ENCODE measurements at regions not wholly inside any gene's neighbourhood (a gene's known extent, or its start where the extent isn't known, plus 50 kb on each side); places are given as distances from the start of the nearest gene placed in this dataset.

DNA sequence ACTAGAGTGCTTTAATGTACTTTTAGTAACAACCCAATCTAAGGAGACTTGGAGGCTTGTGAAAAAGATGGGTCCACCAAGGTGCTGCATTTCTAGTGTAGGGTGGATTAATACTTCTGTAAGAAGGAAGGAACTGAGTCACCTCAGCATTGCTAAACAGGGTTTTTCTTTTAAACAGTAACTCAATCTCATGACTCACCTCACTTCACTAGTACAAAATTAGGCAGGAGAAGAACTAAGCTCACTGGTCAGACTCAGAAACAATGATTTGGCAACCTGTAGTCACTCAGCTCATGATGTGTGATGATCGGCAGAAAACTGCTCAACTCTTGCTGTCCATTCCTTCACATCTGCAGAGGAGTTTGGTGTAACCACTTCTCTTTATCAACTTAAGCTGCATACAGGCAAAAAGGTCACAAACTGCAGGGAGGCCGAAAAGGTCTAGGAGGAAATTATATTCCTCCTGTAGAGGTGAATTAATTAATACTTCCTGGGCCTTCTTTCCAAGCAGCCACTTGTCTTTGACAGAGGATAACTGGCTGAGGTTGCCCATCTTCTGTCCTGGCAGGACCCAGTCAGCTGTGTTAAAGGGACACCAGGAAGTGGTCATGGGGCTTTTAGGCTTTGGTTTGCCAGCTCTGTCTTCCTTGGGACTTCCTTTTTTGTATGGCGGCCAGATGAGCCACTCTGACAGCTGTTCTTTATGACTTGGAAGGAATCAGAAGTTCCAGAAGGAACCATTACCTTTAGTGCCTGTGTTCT, 466.9 kb downstream of the FUT8 start:
- no peaks in the 10 kb centered on the region for H3K27me3 ChIP-seq
- H3K27ac ChIP-seq = no peak overlapping the region
- TF ChIP-seq, protein P1, sequence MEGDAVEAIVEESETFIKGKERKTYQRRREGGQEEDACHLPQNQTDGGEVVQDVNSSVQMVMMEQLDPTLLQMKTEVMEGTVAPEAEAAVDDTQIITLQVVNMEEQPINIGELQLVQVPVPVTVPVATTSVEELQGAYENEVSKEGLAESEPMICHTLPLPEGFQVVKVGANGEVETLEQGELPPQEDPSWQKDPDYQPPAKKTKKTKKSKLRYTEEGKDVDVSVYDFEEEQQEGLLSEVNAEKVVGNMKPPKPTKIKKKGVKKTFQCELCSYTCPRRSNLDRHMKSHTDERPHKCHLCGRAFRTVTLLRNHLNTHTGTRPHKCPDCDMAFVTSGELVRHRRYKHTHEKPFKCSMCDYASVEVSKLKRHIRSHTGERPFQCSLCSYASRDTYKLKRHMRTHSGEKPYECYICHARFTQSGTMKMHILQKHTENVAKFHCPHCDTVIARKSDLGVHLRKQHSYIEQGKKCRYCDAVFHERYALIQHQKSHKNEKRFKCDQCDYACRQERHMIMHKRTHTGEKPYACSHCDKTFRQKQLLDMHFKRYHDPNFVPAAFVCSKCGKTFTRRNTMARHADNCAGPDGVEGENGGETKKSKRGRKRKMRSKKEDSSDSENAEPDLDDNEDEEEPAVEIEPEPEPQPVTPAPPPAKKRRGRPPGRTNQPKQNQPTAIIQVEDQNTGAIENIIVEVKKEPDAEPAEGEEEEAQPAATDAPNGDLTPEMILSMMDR (IDR thresholded peaks at IDR 0.05) = no peak
- TF ChIP-seq POLR2A (IDR thresholded peaks at IDR 0.05) = no peak
- ATAC-seq = no peak
- 65 to 81% (median 77%) methylated on average over 3 of the region's 3 CpGs for WGBS, 4 donors
- H3K36me3 ChIP-seq = no peaks in the 10 kb centered on the region
- no peaks in the 10 kb centered on the region for H3K4me1 ChIP-seq
- peaks cover 0 to 17% (median 0%) of the 10 kb centered on the region in 12 donors for H3K9me3 ChIP-seq
- H3K4me3 ChIP-seq = no peak overlapping the region
- intact Hi-C loops (cut with DNase I) = no loop called here
- no peak for DNase-seq

DNA sequence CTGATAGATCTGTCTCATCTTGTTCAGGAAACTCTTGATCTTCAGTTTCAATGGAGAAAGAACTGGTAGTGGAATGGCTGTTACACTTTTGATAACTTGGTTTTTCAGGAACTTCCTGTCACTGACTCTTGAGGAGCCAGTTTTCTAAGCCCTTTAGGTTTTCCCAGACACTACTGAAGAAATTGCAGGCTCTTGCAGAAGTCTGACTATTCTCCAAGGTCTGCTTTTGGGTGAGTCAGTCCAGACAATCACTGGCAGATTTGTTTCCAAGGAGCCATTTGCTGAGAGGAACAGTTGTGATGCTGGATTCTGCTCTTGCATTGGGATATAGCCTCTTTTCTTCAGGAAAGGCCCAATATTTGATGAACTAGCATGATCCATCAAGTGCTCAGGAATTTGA, 468.0 kb downstream of the FUT8 start:
- peaks cover 0 to 17% (median 0%) of the 10 kb centered on the region in 12 donors for H3K9me3 ChIP-seq
- H3K27me3 ChIP-seq = peaks cover 0 to 2% (median 0%) of the 10 kb centered on the region in 9 donors
- H3K4me1 ChIP-seq = no peaks in the 10 kb centered on the region
- H3K4me3 ChIP-seq = no peak overlapping the region
- ATAC-seq (no peak), DNase-seq (no peak)
- H3K36me3 ChIP-seq = no peaks in the 10 kb centered on the region
- intact Hi-C loops (cut with DNase I) = no loop called here
- TF ChIP-seq, protein P1 (IDR thresholded peaks at IDR 0.05) = no peak
- no peak for TF ChIP-seq POLR2A (IDR thresholded peaks at IDR 0.05)
- H3K27ac ChIP-seq = no peak overlapping the region

DNA sequence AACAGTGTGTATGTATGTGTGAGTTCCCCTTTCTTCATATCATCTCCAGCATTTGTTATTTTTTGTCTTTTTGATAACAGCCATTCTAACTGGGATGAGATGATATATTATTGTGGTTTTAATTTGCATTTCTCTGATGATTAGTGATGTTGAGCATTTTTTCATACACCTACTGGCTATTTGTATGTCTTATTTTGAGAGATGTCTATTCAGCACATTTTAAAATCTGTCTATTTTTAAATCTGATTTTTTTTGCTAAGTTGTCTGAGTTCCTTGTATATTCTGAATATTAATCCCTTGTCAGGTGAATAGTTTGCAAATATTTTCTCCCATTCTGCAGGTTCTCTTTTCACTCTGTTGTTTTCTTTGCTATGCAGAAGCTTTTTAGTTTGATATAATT, 469.1 kb downstream of the FUT8 start:
- no peaks in the 10 kb centered on the region for H3K4me1 ChIP-seq
- H3K36me3 ChIP-seq = no peaks in the 10 kb centered on the region
- intact Hi-C loops (cut with DNase I) = no loop called here
- TF ChIP-seq, protein P1 (IDR thresholded peaks at IDR 0.05) = no peak
- TF ChIP-seq POLR2A (IDR thresholded peaks at IDR 0.05) = no peak
- ATAC-seq (no peak), DNase-seq (no peak)
- H3K27ac ChIP-seq = no peak overlapping the region
- peaks cover 0 to 7% (median 0%) of the 10 kb centered on the region in 9 donors for H3K27me3 ChIP-seq
- H3K4me3 ChIP-seq = no peak overlapping the region
- peaks cover 0 to 13% (median 0%) of the 10 kb centered on the region in 12 donors for H3K9me3 ChIP-seq

- no peak for TF ChIP-seq POLR2A (IDR thresholded peaks at IDR 0.05)
- TF ChIP-seq, protein P1 (IDR thresholded peaks at IDR 0.05) = no peak
- H3K9me3 ChIP-seq = peaks cover 0 to 6% (median 0%) of the 10 kb centered on the region in 12 donors
- WGBS, 4 donors = 40 to 66% (median 57%) methylated on average over 3 of the region's 3 CpGs
- ATAC-seq (no peak), DNase-seq (no peak)
- H3K27ac ChIP-seq = no peak overlapping the region
- H3K36me3 ChIP-seq = no peaks in the 10 kb centered on the region
- intact Hi-C loops (cut with DNase I) = no loop called here
- no peak overlapping the region for H3K4me3 ChIP-seq
- peaks cover 0 to 18% (median 0%) of the 10 kb centered on the region in 9 donors for H3K27me3 ChIP-seq
- no peaks in the 10 kb centered on the region for H3K4me1 ChIP-seq
Measured at GRCh38 chr14:65888677-65889076, 476.1 kb downstream of the FUT8 start.
